Left lung (tissue), 4 donors: ENCODE measurements at regions not wholly inside any gene's neighbourhood (a gene's known extent, or its start where the extent isn't known, plus 50 kb on each side); places are given as distances from the start of the nearest gene placed in this dataset.
A peak's percentile ranks its signal among the peaks of the same experiment; 100 is the strongest.
"Not testable (repeated sequence)": the region's sequence is repeated elsewhere in the genome, so short reads cannot be mapped to it uniquely, and the experiment has no call there.

Experiments used
- ATAC-seq: fragments of 200-7000 bp; cut with Tn5 transposase; one replicate; pipeline ENCODE4 v1.9.1; 2020; ENCODE audit warnings: moderate library complexity
- DNase-seq, 4 donors: peaks; one replicate each; pipeline ENCODE4 v3.0.0-alpha.2; 2013 to 2020
- H3K27ac ChIP-seq, 2 donors: fragments of 200-600 bp; sonication (generic) in 1 of 2; one replicate each; pipeline versions ENCODE4 v1.5.0 to v1.8.0; 2020 to 2021
- H3K27me3 ChIP-seq, 2 donors: fragments of 200-600 bp; sonication (generic) in 1 of 2; one replicate each; pipeline versions ENCODE4 v1.5.0 to v1.8.0; 2020 to 2021
- H3K36me3 ChIP-seq, 2 donors: fragments of 200-600 bp; sonication (generic) in 1 of 2; one replicate each; pipeline versions ENCODE4 v1.5.0 to v1.8.0; 2020 to 2021
- H3K4me1 ChIP-seq, 2 donors: fragments of 200-600 bp; one replicate each; pipeline ENCODE4 v1.8.0; 2021
- H3K4me3 ChIP-seq, 2 donors: fragments of 200-600 bp; sonication (generic) in 1 of 2; one replicate each; pipeline versions ENCODE4 v1.5.0 to v1.8.0; 2020 to 2021; ENCODE audit warnings: mild to moderate bottlenecking in 1 of 2
- H3K9me3 ChIP-seq, 2 donors: fragments of 200-600 bp; sonication (generic) in 1 of 2; one replicate each; pipeline versions ENCODE4 v1.5.0 to v1.8.0; 2020 to 2021
- CTCF ChIP-seq, 2 donors: fragments of 200-600 bp; sonication (generic) in 1 of 2; IDR thresholded peaks; one replicate each; pipeline versions ENCODE4 v1.5.0 to v1.8.0; 2021; ENCODE audit warnings: antibody characterized with exemption in 2 of 2
- intact Hi-C, 2 donors: fragments of 100-400 bp; cut with DNase I; formaldehyde crosslinking; loops; one replicate each; pipeline versions ENCODE4 v1.11.2 to v1.14.2; 2022
- donor health status: DM: no; HTN: yes; CAD: no.
- donor health status: DM: no; HTN: no; CAD: no.

- no peak for TF ChIP-seq CTCF (IDR thresholded peaks at IDR 0.05)
- ATAC-seq (no peak), DNase-seq (no peak)
- H3K36me3 ChIP-seq: no peaks in the 10 kb centered on the region
- no peaks in the 10 kb centered on the region for H3K4me1 ChIP-seq
- peaks cover 0 to 5% of the 10 kb centered on the region in 2 donors for H3K9me3 ChIP-seq
- intact Hi-C loops: no loop called here
- no peak overlapping the region for H3K4me3 ChIP-seq
- H3K27ac ChIP-seq: no peak overlapping the region
- H3K27me3 ChIP-seq: no peaks in the 10 kb centered on the region
These were observed 752.9 kb upstream of the SEMA6A start for GRCh38 chr5:117327511-117327910.

- Histone ChIP-seq H3K9me3 (peaks cover 0 to 5% of the 10 kb centered on the region in 2 donors), H3K27ac (no peak overlapping the region), H3K4me3 (no peak overlapping the region), H3K36me3 (no peaks in the 10 kb centered on the region), H3K27me3 (no peaks in the 10 kb centered on the region), H3K4me1 (no peaks in the 10 kb centered on the region)
- TF ChIP-seq CTCF (IDR thresholded peaks at IDR 0.05): no peak
- intact Hi-C loops: no loop called here
- ATAC-seq: no peak
- no peak for DNase-seq
These were observed 752.4 kb upstream of the SEMA6A start for GRCh38 chr5:117326997-117327396.

GRCh38 chr5:117318528-117318927 lies 743.9 kb upstream of the SEMA6A start:
- ATAC-seq: no peak
- intact Hi-C loops: no loop called here

GRCh38 chr5:117315170-117315569 lies 740.5 kb upstream of the SEMA6A start:
- H3K27ac ChIP-seq: no peak overlapping the region
- H3K4me3 ChIP-seq: no peak overlapping the region
- DNase-seq (no peak), ATAC-seq (no peak)
- no peaks in the 10 kb centered on the region for H3K36me3 ChIP-seq
- intact Hi-C loops: no loop called here
- H3K27me3 ChIP-seq: no peaks in the 10 kb centered on the region
- TF ChIP-seq CTCF (IDR thresholded peaks at IDR 0.05): no peak
- no peaks in the 10 kb centered on the region for H3K9me3 ChIP-seq
- no peaks in the 10 kb centered on the region for H3K4me1 ChIP-seq

More at GRCh38 chr5:117318528-117318927, 743.9 kb upstream of the SEMA6A start:
- TF ChIP-seq CTCF (IDR thresholded peaks at IDR 0.05): no peak
- Histone ChIP-seq H3K4me3 (no peak overlapping the region), H3K27ac (no peak overlapping the region), H3K36me3 (no peaks in the 10 kb centered on the region), H3K4me1 (no peaks in the 10 kb centered on the region), H3K9me3 (no peaks in the 10 kb centered on the region), H3K27me3 (no peaks in the 10 kb centered on the region)
- DNase-seq: no peak

GRCh38 chr5:117304512-117305107 lies 730.0 kb upstream of the SEMA6A start:
- H3K27ac ChIP-seq, H3K27me3 ChIP-seq, H3K4me3 ChIP-seq, ATAC-seq, intact Hi-C loops, H3K36me3 ChIP-seq, H3K4me1 ChIP-seq, H3K9me3 ChIP-seq: not testable (repeated sequence)
- DNase-seq: peak in 1 of 4 donors; percentile 45

- intact Hi-C loops: no loop called here
- Histone ChIP-seq H3K9me3 (no peaks in the 10 kb centered on the region), H3K4me3 (no peak overlapping the region), H3K36me3 (no peaks in the 10 kb centered on the region), H3K27me3 (no peaks in the 10 kb centered on the region), H3K27ac (no peak overlapping the region), H3K4me1 (no peaks in the 10 kb centered on the region)
- no peak for DNase-seq
- TF ChIP-seq CTCF (IDR thresholded peaks at IDR 0.05): no peak
- no peak for ATAC-seq
These were observed 728.3 kb upstream of the SEMA6A start for GRCh38 chr5:117302949-117303348.
